ENCODE measurements at regions not wholly inside any gene's neighbourhood (a gene's known extent, or its start where the extent isn't known, plus 50 kb on each side); places are given as distances from the start of the nearest gene placed in this dataset.

DNA sequence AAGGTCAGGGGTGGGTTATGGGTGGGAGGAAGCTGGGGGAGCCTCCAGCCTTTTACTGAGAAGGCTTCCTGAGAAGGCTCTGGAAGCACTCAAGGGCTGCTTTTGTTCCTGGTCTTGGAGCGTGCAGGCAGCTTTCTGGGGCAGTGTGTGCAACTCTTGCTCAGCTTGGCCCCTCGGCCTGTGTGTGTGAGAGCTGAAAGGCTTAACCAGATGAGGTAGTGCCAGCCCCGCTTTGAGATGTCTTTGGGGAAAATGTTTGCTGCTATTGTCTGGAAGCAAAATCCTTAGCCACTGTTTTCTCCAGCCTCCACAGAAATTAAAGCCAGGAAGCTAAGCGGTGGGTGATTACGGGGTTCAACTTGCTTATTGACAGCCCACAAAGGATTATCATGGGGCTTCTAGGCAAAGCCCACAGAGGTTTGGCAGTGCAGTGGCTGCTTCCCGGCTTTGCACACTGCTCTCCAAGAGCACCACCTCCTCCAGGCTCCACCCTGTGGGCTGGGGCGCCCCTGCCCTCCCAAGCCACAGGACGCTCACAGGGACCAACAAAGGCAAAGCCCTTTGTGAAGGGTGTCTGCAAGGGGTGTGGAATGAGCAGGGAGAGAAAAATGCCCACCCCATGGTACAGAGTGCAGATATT lies 121.7 kb upstream of the TLE3 start:
- TF ChIP-seq CTCF (IDR thresholded peaks at IDR 0.05) (no peak), POLR2A (IDR thresholded peaks at IDR 0.05) (no peak)
